ENCODE measurements at regions not wholly inside any gene's neighbourhood (a gene's known extent, or its start where the extent isn't known, plus 50 kb on each side); places are given as distances from the start of the nearest gene placed in this dataset.

- TF ChIP-seq ZNF532 (CRISPR knock-in tag; IDR thresholded peaks at IDR 0.05; ENCODE audit: borderline replicate concordance) (no peak), PREB (CRISPR knock-in tag; IDR thresholded peaks at IDR 0.05; ENCODE audit: borderline replicate concordance) (no peak), NFATC4 (CRISPR knock-in tag; IDR thresholded peaks at IDR 0.05) (no peak), TEAD1 (CRISPR knock-in tag; IDR thresholded peaks at IDR 0.05) (no peak), PRDM15 (CRISPR knock-in tag; IDR thresholded peaks at IDR 0.05) (no peak), ARID4B (CRISPR knock-in tag; IDR thresholded peaks at IDR 0.05; ENCODE audit: borderline replicate concordance) (no peak), SOX15 (CRISPR knock-in tag; IDR thresholded peaks at IDR 0.05) (no peak)
Measured at GRCh38 chr13:90630716-90631115, 716.8 kb upstream of the MIR17HG start (continued).

- TF ChIP-seq PREB (CRISPR knock-in tag; IDR thresholded peaks at IDR 0.05; ENCODE audit: borderline replicate concordance), result no peak
- no peak for TF ChIP-seq ZNF512 (CRISPR knock-in tag; IDR thresholded peaks at IDR 0.05; ENCODE audit: borderline replicate concordance)
- no peak for TF ChIP-seq TEAD1 (CRISPR knock-in tag; IDR thresholded peaks at IDR 0.05)
- no peak for TF ChIP-seq AFF4 (CRISPR knock-in tag; IDR thresholded peaks at IDR 0.05; ENCODE audit: borderline replicate concordance)
- TF ChIP-seq STAT6 (CRISPR knock-in tag; conservative IDR thresholded peaks at IDR 0.05; ENCODE audit: low read depth), result no peak
- no peak for TF ChIP-seq ZNF138 (CRISPR knock-in tag; conservative IDR thresholded peaks at IDR 0.05)
- Mint-ChIP-seq H3K4me1 (0 out of 2 replicates have a peak, but pooled peaks cover 10% of the 10 kb centered on the region), H3K9me3 (peaks cover 7% of the 10 kb centered on the region), H3K4me3 (no peak overlapping the region), H3K27me3 (ENCODE audit: low read depth) (no peaks in the 10 kb centered on the region), H3K36me3 (no peaks in the 10 kb centered on the region), H3K27ac (no peak overlapping the region)
- ChIA-PET POLR2A (no interaction called here), CTCF (no interaction called here)
- ATAC-seq (no peak), DNase-seq (ENCODE audit: low spot score) (no peak)
Measured at GRCh38 chr13:90632184-90632583, 715.3 kb upstream of the MIR17HG start.
